GM12801 (cell line): ENCODE measurements at regions not wholly inside any gene's neighbourhood (a gene's known extent, or its start where the extent isn't known, plus 50 kb on each side); places are given as distances from the start of the nearest gene placed in this dataset.

Source experiments
- CTCF ChIP-seq: IDR thresholded peaks from one replicate; pipeline ENCODE4 v1.5.1; 2011; ENCODE audit warnings: control low read depth; ENCODE audit not compliant: insufficient read length; ENCODE audit errors: extremely low read depth

DNA sequence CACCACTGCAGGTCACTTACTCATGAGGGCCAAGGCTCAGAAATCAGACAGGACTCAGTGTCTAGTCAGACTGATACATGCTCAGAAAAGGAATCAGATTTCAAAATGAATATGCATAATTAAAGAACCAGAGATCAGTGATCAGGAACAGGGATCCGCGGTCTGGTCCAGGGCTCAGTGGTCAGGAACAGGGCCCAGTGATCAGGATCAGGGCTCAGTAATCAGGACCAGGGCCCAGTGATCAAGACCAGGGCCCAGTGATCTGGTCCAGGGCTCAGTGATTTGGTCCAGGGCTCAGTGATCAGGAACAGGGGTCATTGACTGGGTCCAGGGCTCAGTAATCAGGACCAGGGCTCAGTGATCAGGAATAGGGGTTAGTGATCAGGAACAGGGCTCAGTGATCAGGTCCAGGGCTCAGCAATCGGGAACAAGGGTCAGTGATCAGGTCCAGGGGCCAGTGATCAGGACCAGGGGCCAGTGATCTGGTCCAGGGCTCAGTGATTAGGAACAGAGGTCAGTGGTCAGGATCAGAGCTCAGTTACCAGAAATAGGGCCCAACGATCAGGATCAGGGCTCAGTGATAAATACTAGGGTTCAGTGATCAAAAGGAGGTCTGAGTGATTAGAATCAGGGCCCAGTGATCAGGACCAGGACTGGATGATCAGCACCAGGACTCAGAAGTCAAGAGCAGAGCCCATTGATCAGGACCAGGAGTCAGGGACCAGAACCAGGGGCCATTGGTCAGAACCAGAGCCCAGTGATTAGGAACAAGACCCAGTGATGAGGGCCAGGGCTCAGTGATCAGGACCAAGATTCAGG is 175.3 kb downstream of the TMEM121 start:
- no peak for TF ChIP-seq CTCF

- no peak for TF ChIP-seq CTCF
Observed at GRCh38 chr14:105702275-105702817, 176.0 kb downstream of the TMEM121 start.

DNA sequence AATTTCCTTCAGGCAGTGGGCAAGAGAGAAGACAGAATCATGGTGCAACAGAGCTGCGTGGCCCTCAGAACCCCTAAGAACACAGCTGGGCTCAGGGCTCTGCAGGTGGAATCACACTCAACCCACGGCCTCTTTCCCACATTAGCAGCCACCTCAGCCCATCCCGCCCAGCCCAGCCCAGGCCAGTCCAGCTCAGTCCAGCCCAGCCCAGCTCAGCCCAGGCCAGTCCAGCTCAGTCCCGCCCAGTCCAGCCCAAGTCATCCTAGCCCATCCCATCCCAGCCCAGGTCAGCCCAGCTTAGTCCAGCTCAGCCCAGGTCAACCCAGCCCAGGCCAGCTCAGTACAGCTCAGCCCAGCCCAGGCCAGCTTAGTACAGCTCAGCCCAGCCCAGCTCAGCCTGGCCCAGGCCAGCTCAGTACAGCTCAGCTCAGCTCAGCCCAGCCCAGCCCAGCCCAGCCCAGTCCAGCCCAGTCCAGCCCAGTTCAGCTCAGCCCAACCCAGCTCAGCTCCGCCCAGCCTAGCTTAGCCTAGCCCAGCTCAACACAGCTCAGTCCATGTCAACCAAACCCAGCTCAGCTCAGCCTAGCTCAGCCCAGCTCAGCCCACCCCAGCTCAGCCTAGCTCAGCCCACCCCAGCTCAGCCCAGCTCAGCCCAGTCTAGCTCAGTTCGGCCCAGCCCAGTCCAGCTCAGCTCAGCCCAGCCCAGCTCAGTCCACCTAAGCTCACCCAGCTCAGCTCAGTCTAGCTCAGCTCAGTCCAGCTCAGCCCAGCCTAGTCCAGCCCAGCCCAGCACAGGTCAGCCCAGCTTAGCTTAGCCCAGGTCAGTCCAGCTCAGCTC is 183.1 kb downstream of the TMEM121 start:
- no peak for TF ChIP-seq CTCF

DNA sequence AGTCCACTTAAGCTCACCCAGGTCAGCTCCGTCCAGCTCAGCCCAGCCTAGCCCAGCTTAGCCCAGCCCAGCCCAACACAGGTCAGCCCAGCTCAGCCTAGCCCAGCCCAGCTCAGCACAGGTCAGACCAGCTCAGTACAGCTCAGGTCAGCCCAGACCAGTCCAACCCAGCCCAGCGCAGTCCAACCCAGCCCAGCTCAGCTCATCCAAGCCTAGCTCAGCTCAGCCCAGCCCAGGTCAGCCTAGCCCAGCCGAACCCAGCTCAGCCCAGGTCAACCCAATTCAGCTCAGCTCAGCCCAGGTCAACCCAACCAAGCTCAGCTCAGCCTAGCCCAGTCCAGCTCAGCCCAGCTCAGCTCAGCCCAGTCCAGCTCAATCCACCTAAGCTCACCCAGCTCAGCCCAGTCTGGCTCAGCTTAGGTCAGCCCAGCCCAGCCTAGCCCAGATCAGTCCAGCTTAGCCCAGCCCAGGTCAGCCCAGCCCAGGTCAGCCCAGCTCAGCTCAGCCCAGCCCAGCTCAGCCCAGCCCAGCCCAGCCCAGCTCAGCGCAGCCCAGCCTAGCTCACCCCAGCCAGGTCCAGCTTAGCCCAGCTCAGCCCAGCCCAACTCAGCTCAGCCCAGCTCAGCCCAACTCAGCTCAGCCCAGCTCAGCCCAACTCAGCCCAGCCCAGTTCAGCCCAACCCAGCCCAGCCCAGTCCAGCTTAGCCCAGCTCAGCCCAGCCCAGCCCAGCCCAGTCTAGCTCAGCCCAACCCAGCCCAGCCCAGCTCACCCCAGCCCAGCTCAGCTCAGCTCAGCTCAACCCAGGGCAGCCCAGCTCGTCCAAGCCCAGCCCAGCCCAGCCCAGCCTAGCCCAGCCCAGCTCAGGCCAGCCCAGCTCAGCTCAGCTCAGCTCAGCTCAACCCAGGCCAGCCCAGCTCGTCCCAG is 184.0 kb downstream of the TMEM121 start:
- no peak for TF ChIP-seq CTCF

- no peak for TF ChIP-seq CTCF
Observed at GRCh38 chr14:105711044-105711620, 184.7 kb downstream of the TMEM121 start.

- TF ChIP-seq CTCF = no peak
Observed at GRCh38 chr14:105711841-105712460, 185.6 kb downstream of the TMEM121 start.
